GM12878 (cell line): ENCODE measurements at regions not wholly inside any gene's neighbourhood (a gene's known extent, or its start where the extent isn't known, plus 50 kb on each side); places are given as distances from the start of the nearest gene placed in this dataset.

Experiments
- ATAC-seq: fragments of 200-7000 bp; cut with Tn5 transposase; 3 replicates; pipeline ENCODE4 v1.9.1; 2020; ENCODE audit warnings: mild to moderate bottlenecking, moderate library complexity
- BruUV-seq: library from RNA; stranded (reverse); fragments of 400-500 nt; replicated peaks from 2 replicates; lab custom pipeline; 2021; lab: Mats Ljungman, UMichigan
- CTCF ChIA-PET: fragments of 300-600 bp; sonication (Branson Sonifier 250); formaldehyde crosslinking; extraction: SDS; loops from one replicate; lab custom pipeline; 2021; ENCODE audit warnings: inconsistent platforms; lab: Yijun Ruan, JAX
- POLR2A ChIA-PET: fragments of 350-600 bp; formaldehyde crosslinking; extraction: SDS; loops from one replicate; lab custom pipeline; 2021; ENCODE audit warnings: inconsistent platforms; lab: Charles Lee
- RAD21 ChIA-PET: fragments of 300-600 bp; sonication (Branson Sonifier 250); formaldehyde crosslinking; loops from one replicate; lab custom pipeline; 2023; ENCODE audit warnings: antibody characterized with exemption; ENCODE audit not compliant: unreplicated experiment; lab: Charles Lee
- SMC1A ChIA-PET: fragments of 300-600 bp; sonication (Branson Sonifier 250); formaldehyde crosslinking; loops from one replicate; lab custom pipeline; 2023; ENCODE audit not compliant: unreplicated experiment, uncharacterized antibody; lab: Charles Lee
- DNase-seq: peaks from one replicate; pipeline ENCODE4 v3.0.0-alpha.2; 2011; ENCODE audit warnings: low read depth, low spot score
- FAIRE-seq: peaks from 3 replicates; lab custom pipeline; 2011; peaks lifted over from hg19 to GRCh38; lab: Jason Lieb, UNC
- H2AFZ ChIP-seq: 2 replicates; pipeline ENCODE4 v1.6.0; 2011; ENCODE audit warnings: low read depth, low read length, control low read depth; ENCODE audit not compliant: control insufficient read depth
- H3K27ac ChIP-seq: 2 replicates; pipeline ENCODE4 v1.5.1; 2011; ENCODE audit warnings: control low read depth; ENCODE audit not compliant: control insufficient read depth, insufficient read depth
- H3K27me3 ChIP-seq, 2 experiments: replicated peaks in 1 of 2; 2 replicates each; pipeline versions ENCODE4 v1.6.0 to v1.6.1; 2011; ENCODE audit warnings: low read length in 1 of 2; ENCODE audit not compliant: control insufficient read depth in 2 of 2, insufficient read depth in 2 of 2
- H3K36me3 ChIP-seq, 2 experiments: 2 replicates each; pipeline ENCODE4 v1.5.1; 2011; ENCODE audit warnings: low read length in 1 of 2; ENCODE audit not compliant: control insufficient read depth in 2 of 2, insufficient read depth in 2 of 2
- H3K4me1 ChIP-seq: 2 replicates; pipeline ENCODE4 v1.6.1; 2011; ENCODE audit warnings: mild to moderate bottlenecking, low read length, moderate library complexity, mixed read lengths; ENCODE audit not compliant: control insufficient read depth, insufficient read depth
- H3K4me2 ChIP-seq: 2 replicates; pipeline ENCODE4 v1.6.0; 2011; ENCODE audit warnings: control low read depth; ENCODE audit not compliant: control insufficient read depth, insufficient read depth
- H3K4me3 ChIP-seq: fragments of 200-600 bp; sonication (generic); 2 replicates; pipeline ENCODE4 v1.5.1; 2016
- H3K79me2 ChIP-seq: 2 replicates; pipeline ENCODE4 v1.6.0; 2011; ENCODE audit warnings: low read length; ENCODE audit not compliant: control insufficient read depth, insufficient read depth
- H3K9ac ChIP-seq: 2 replicates; pipeline ENCODE4 v1.8.0; 2011; ENCODE audit warnings: low read length, control low read depth, mixed read lengths; ENCODE audit not compliant: control insufficient read depth, insufficient read depth
- H3K9me3 ChIP-seq: replicated peaks from 3 replicates; pipeline ENCODE4 v1.5.1; 2011; ENCODE audit warnings: mild to moderate bottlenecking, low read length; ENCODE audit not compliant: control insufficient read depth, insufficient read depth
- H4K20me1 ChIP-seq: 2 replicates; pipeline ENCODE4 v1.6.0; 2011; ENCODE audit not compliant: control insufficient read depth, insufficient read depth
- BMI1 ChIP-seq: fragments of 450-650 bp; IDR thresholded peaks from 2 replicates; pipeline ENCODE4 v1.6.1; 2016; ENCODE audit warnings: mild to moderate bottlenecking, moderate library complexity, borderline replicate concordance
- EP300 ChIP-seq, 2 experiments: fragments of 150-350 bp in 1 of 2; IDR thresholded peaks; 2 replicates each; pipeline ENCODE4 v1.6.1; 2011 to 2012; ENCODE audit warnings: low read depth in 2 of 2, low read length in 2 of 2, borderline replicate concordance in 1 of 2, improper control_type of control experiment in 1 of 2, inconsistent platforms in 1 of 2; ENCODE audit not compliant: control insufficient read depth in 1 of 2
- ETV6 ChIP-seq, 2 experiments: fragments of 450-650 bp in 1 of 2; IDR thresholded peaks in 1 of 2; conservative IDR thresholded peaks in 1 of 2; 2 replicates each; pipeline ENCODE4 v1.6.1; 2014; ENCODE audit warnings: antibody characterized with exemption in 1 of 2, borderline replicate concordance in 1 of 2, low read depth in 1 of 2, mild to moderate bottlenecking in 1 of 2, moderate library complexity in 1 of 2
- EZH2 ChIP-seq: IDR thresholded peaks from 2 replicates; pipeline ENCODE4 v1.6.1; 2012; ENCODE audit warnings: low read depth, mild to moderate bottlenecking, control low read depth, inconsistent platforms, low read length, borderline replicate concordance; ENCODE audit not compliant: control insufficient read depth
- JUND ChIP-seq: IDR thresholded peaks from 2 replicates; pipeline ENCODE4 v1.6.1; 2012; ENCODE audit warnings: low read depth, mild to moderate bottlenecking, low read length, improper control_type of control experiment, moderate library complexity
- MEF2B ChIP-seq: fragments of 450-650 bp; IDR thresholded peaks from 2 replicates; pipeline ENCODE4 v1.6.1; 2018; ENCODE audit warnings: mild to moderate bottlenecking, moderate library complexity; ENCODE audit not compliant: partially characterized antibody, poor library complexity, severe bottlenecking
- NR2C1 ChIP-seq: fragments of 450-650 bp; IDR thresholded peaks from 2 replicates; pipeline ENCODE4 v1.6.1; 2017; ENCODE audit warnings: antibody characterized with exemption, mild to moderate bottlenecking, moderate library complexity
- POLR2AphosphoS5 ChIP-seq: IDR thresholded peaks from 2 replicates; pipeline ENCODE4 v1.6.1; 2011; ENCODE audit warnings: mild to moderate bottlenecking, low read length, inconsistent platforms
- POU2F2 ChIP-seq: IDR thresholded peaks from 3 replicates; pipeline ENCODE4 v1.6.1; 2011; ENCODE audit warnings: low read depth, mild to moderate bottlenecking, low read length, borderline replicate concordance
- RAD51 ChIP-seq: fragments of 450-650 bp; IDR thresholded peaks from 2 replicates; pipeline ENCODE4 v1.6.1; 2016; ENCODE audit warnings: moderate library complexity, mild to moderate bottlenecking, inconsistent platforms
- STAT1 ChIP-seq: fragments of 450-650 bp; conservative IDR thresholded peaks from 2 replicates; pipeline ENCODE4 v1.6.1; 2014; ENCODE audit warnings: antibody characterized with exemption, mild to moderate bottlenecking
- TAF1 ChIP-seq: IDR thresholded peaks from 2 replicates; pipeline ENCODE4 v1.6.1; 2011; ENCODE audit warnings: mild to moderate bottlenecking, low read depth, low read length, borderline replicate concordance
- TCF7 ChIP-seq: IDR thresholded peaks from 2 replicates; pipeline ENCODE4 v1.6.1; 2014; ENCODE audit warnings: antibody characterized with exemption, borderline replicate concordance
- WGBS: methylation state at CpG from one replicate; pipeline ENCODE4 v1.1.6; 2016; ENCODE audit warnings: low lambda C conversion rate; ENCODE audit not compliant: insufficient replicate concordance, insufficient coverage; ENCODE audit errors: missing lambda C conversion rate; 5-methylcytosine and 5-hydroxymethylcytosine counted together
- in situ Hi-C: fragments of 300-500 bp; cut with MboI; formaldehyde crosslinking; loops from 9 replicates; pipeline ENCODE4 v1.14.3; 2018; ENCODE audit warnings: mixed read lengths
- intact Hi-C: fragments of 100-400 bp; cut with micrococcal nuclease; formaldehyde crosslinking; loops from one replicate; pipeline ENCODE4 v1.14.2; 2022; ENCODE audit not compliant: unreplicated experiment
- TF ChIP-seq, protein P1 (sequence below): IDR thresholded peaks from 2 replicates; pipeline ENCODE4 v1.6.1; 2012; ENCODE audit warnings: low read depth, low read length, improper control_type of control experiment
- TF ChIP-seq, protein P2 (sequence below): fragments of 450-650 bp; IDR thresholded peaks from 2 replicates; pipeline ENCODE4 v1.6.1; 2016; ENCODE audit warnings: mild to moderate bottlenecking

DNA sequence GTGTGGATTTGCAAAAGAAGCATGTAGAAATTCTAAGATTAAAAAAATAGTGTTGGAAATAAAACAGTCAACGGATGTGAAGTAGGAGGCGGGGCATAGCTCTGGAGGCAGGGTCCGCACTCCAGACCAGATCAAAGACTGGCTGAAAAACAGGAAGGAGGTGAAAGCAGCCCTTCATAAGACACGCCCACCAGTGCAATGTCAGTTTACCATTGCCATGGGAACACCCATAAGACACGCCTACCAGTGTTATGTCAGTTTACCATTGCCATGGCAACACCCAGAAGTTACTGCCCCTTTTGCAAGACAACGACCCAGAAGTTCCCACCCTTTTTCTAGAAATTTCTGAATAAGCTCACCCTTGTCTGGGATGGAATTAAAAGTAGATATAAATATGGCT lies 87.1 kb downstream of the FZD10 start (continued):
- no peak for TF ChIP-seq RAD51
- TF ChIP-seq POU2F2, result no peak
- TF ChIP-seq EZH2, result no peak
- no peak for TF ChIP-seq TCF7
- no peak for TF ChIP-seq POLR2AphosphoS5

DNA sequence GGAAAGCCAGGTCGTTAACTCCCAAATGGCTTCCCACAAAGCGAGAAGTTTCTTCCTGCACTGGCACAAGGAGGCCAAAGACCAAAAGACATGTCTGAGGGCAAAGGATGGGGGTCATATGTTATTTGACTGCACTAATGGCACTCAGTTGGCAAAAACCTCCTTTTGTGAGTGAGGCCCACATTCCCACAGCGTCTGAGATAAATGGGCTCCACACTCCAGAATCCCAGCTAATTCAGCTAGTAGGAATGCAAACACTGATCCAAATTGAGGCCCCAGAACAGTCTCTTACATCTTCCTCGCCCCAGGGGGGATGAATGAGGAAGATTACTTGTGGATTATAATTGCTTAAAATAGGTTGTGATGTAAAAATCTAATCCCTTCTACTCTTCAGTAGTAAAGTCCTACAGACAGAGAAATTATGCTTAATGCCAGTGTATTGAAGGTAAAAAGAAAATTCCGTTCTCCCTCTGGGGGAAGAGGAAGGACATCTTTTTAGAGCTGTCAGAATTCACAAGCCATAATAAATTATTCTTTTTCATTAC lies 86.4 kb upstream of the PIWIL1 start:
- intact Hi-C loops, result no loop called here
- ATAC-seq, result no peak
- H4K20me1 ChIP-seq, result no peaks in the 10 kb centered on the region
- ChIA-PET POLR2A (no interaction called here), SMC1A (no interaction called here), RAD21 (no interaction called here), CTCF (no interaction called here)
- no peaks in the 10 kb centered on the region for H3K36me3 ChIP-seq
- no peak overlapping the region for H2AFZ ChIP-seq
- H3K79me2 ChIP-seq, result no peaks in the 10 kb centered on the region
- no peaks in the 10 kb centered on the region for H3K4me1 ChIP-seq
- H3K27me3 ChIP-seq, result no peaks in the 10 kb centered on the region
- in situ Hi-C loops, result no loop called here
- FAIRE-seq, result no peak
- no peak for DNase-seq
- no peak overlapping the region for H3K27ac ChIP-seq
- no peak for TF ChIP-seq ETV6 (conservative IDR thresholded peaks at IDR 0.05 in 1 of 2, IDR thresholded peaks at IDR 0.05 in 1 of 2; ENCODE audit: borderline replicate concordance in 1 of 2, low read depth in 1 of 2)
- WGBS, result 5% methylated on average over 5 of the region's 5 CpGs
- H3K4me2 ChIP-seq, result no peak overlapping the region
- no peak overlapping the region for H3K4me3 ChIP-seq
- no peak overlapping the region for H3K9ac ChIP-seq
- BruUV-seq, result no TSS peak
- no peaks in the 10 kb centered on the region; the same call in 2 of the 3 replicates for H3K9me3 ChIP-seq

DNA sequence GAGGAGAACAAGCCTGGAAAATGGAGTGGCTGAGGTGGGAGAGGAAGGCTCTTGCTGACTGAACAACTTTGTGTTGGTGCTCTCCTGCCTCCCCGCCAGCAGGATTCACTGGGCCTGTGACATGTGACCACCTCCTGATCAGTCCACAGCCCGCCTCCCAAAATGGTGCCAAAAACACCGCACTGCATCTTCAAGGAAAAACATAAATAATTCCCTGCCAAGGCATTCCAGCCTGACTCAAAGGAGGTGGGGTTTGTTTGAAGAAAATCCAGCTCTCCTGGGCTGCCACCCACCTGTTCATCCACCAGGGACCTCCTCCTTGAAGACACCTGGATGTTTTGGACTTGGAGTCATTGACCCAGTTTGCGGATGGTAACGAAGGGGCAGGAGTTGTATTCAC lies 83.8 kb upstream of the PIWIL1 start:
- H3K4me2 ChIP-seq, result no peak overlapping the region
- ATAC-seq (no peak), DNase-seq (no peak), FAIRE-seq (no peak)
- CTCF ChIA-PET, result no interaction called here
- no peaks in the 10 kb centered on the region for H3K36me3 ChIP-seq
- no peak overlapping the region for H3K27ac ChIP-seq
- SMC1A ChIA-PET, result no interaction called here
- RAD21 ChIA-PET, result no interaction called here
- no TSS peak for BruUV-seq
- no peaks in the 10 kb centered on the region for H3K9me3 ChIP-seq
- intact Hi-C loops, result no loop called here
- H2AFZ ChIP-seq, result no peak overlapping the region
- no peaks in the 10 kb centered on the region for H3K79me2 ChIP-seq
- no peaks in the 10 kb centered on the region for H4K20me1 ChIP-seq
- WGBS, result 46% methylated on average over 5 of the region's 5 CpGs
- POLR2A ChIA-PET, result no interaction called here
- no peak overlapping the region for H3K9ac ChIP-seq
- no peak overlapping the region for H3K4me3 ChIP-seq
- no peaks in the 10 kb centered on the region for H3K4me1 ChIP-seq
- in situ Hi-C loops, result no loop called here
- no peaks in the 10 kb centered on the region for H3K27me3 ChIP-seq
- TF ChIP-seq MEF2B (no peak), POLR2AphosphoS5 (no peak), JUND (no peak), STAT1 (no peak), BMI1 (no peak), NR2C1 (no peak), TAF1 (no peak), EP300 (IDR thresholded peaks at IDR 0.05; ENCODE audit: borderline replicate concordance in 1 of 2, control insufficient read depth in 1 of 2, low read depth in 2 of 2, low read length in 2 of 2) (no peak)
- TF ChIP-seq, protein P1, sequence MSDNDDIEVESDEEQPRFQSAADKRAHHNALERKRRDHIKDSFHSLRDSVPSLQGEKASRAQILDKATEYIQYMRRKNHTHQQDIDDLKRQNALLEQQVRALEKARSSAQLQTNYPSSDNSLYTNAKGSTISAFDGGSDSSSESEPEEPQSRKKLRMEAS, result no peak
- TF ChIP-seq, protein P2, sequence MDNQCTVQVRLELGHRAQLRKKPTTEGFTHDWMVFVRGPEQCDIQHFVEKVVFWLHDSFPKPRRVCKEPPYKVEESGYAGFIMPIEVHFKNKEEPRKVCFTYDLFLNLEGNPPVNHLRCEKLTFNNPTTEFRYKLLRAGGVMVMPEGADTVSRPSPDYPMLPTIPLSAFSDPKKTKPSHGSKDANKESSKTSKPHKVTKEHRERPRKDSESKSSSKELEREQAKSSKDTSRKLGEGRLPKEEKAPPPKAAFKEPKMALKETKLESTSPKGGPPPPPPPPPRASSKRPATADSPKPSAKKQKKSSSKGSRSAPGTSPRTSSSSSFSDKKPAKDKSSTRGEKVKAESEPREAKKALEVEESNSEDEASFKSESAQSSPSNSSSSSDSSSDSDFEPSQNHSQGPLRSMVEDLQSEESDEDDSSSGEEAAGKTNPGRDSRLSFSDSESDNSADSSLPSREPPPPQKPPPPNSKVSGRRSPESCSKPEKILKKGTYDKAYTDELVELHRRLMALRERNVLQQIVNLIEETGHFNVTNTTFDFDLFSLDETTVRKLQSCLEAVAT, result no peak
